GM18858 (cell line): ENCODE measurements at regions not wholly inside any gene's neighbourhood (a gene's known extent, or its start where the extent isn't known, plus 50 kb on each side); places are given as distances from the start of the nearest gene placed in this dataset.

Experiments used
- ATAC-seq: cut with Tn5 transposase; IDR thresholded peaks from one replicate; pipeline ENCODE4 v1.9.1; 2021; ENCODE audit not compliant: unreplicated experiment

- ATAC-seq: no peak
Observed at GRCh38 chr20:60813066-60813465, 439.0 kb upstream of the CDH4 start.

- no peak for ATAC-seq
Observed at GRCh38 chr20:60815656-60816055, 436.4 kb upstream of the CDH4 start.

- ATAC-seq: no peak
Observed at GRCh38 chr20:60816901-60817300, 435.2 kb upstream of the CDH4 start.

- no peak for ATAC-seq
Observed at GRCh38 chr20:60817891-60818290, 434.2 kb upstream of the CDH4 start.

GRCh38 chr20:60819511-60819910, 432.6 kb upstream of the CDH4 start:
- ATAC-seq: no peak

- no peak for ATAC-seq
Observed at GRCh38 chr20:60820149-60820548, 431.9 kb upstream of the CDH4 start.

- no peak for ATAC-seq
Observed at GRCh38 chr20:60820918-60821317, 431.1 kb upstream of the CDH4 start.

GRCh38 chr20:60822699-60823607, 429.1 kb upstream of the CDH4 start:
- ATAC-seq: no peak

GRCh38 chr20:60835876-60836275, 416.2 kb upstream of the CDH4 start:
- no peak for ATAC-seq

GRCh38 chr20:60837173-60837770, 414.8 kb upstream of the CDH4 start:
- no peak for ATAC-seq

GRCh38 chr20:60838297-60838696, 413.8 kb upstream of the CDH4 start:
- no peak for ATAC-seq

GRCh38 chr20:60840971-60841370, 411.1 kb upstream of the CDH4 start:
- no peak for ATAC-seq

GRCh38 chr20:60845146-60845545, 406.9 kb upstream of the CDH4 start:
- no peak for ATAC-seq

- no peak for ATAC-seq
Observed at GRCh38 chr20:60851826-60852704, 400.0 kb upstream of the CDH4 start.

- no peak for ATAC-seq
Observed at GRCh38 chr20:60857708-60858107, 394.4 kb upstream of the CDH4 start.

- no peak for ATAC-seq
Observed at GRCh38 chr20:60862601-60863000, 389.5 kb upstream of the CDH4 start.

- ATAC-seq: no peak
Observed at GRCh38 chr20:60863548-60863947, 388.5 kb upstream of the CDH4 start.

GRCh38 chr20:60867589-60867988, 384.5 kb upstream of the CDH4 start:
- no peak for ATAC-seq

- ATAC-seq: no peak
Observed at GRCh38 chr20:60868316-60868891, 383.7 kb upstream of the CDH4 start.

- no peak for ATAC-seq
Observed at GRCh38 chr20:60869087-60869486, 383.0 kb upstream of the CDH4 start.

GRCh38 chr20:60869625-60870024, 382.4 kb upstream of the CDH4 start:
- ATAC-seq: no peak
